Caco-2 (cell line): ENCODE measurements at regions not wholly inside any gene's neighbourhood (a gene's known extent, or its start where the extent isn't known, plus 50 kb on each side); places are given as distances from the start of the nearest gene placed in this dataset.

Experiments
- BruUV-seq: library from RNA; stranded (reverse); fragments of 400-500 nt; replicated peaks from 2 replicates; lab custom pipeline; 2021; lab: Mats Ljungman, UMichigan
- CTCF ChIA-PET: fragments of 300-600 bp; sonication (Branson Sonifier 250); formaldehyde crosslinking; loops from one replicate; lab custom pipeline; 2022; ENCODE audit warnings: antibody characterized with exemption; lab: Charles Lee
- POLR2A ChIA-PET: fragments of 300-600 bp; sonication (Branson Sonifier 250); formaldehyde crosslinking; loops from one replicate; lab custom pipeline; 2022; ENCODE audit warnings: antibody characterized with exemption; lab: Charles Lee
- DNase-seq, 2 experiments: peaks; one replicate each; pipeline versions ENCODE4 v3.0.0 to v3.0.0-alpha.2; 2020 to 2022
- H3K27me3 ChIP-seq: replicated peaks from 2 replicates; pipeline ENCODE4 v1.6.0; 2011; ENCODE audit warnings: low read length; ENCODE audit not compliant: control insufficient read depth, insufficient read depth
- H3K36me3 ChIP-seq: 2 replicates; pipeline ENCODE4 v1.5.1; 2011; ENCODE audit warnings: low read length; ENCODE audit not compliant: control insufficient read depth, insufficient read depth
- H3K4me1 ChIP-seq: fragments of 250-450 bp; sonication (Bioruptor Pico); 2 replicates; pipeline ENCODE4 v1.5.1; 2020; ENCODE audit warnings: mild to moderate bottlenecking
- H3K4me3 ChIP-seq: 2 replicates; pipeline ENCODE4 v1.5.1; 2011; ENCODE audit warnings: low read depth, mild to moderate bottlenecking, control low read depth, low read length
- H3K9me3 ChIP-seq: fragments of 250-450 bp; sonication (Bioruptor Pico); 2 replicates; pipeline ENCODE4 v1.5.1; 2020; ENCODE audit warnings: mild to moderate bottlenecking, moderate library complexity
- H3K27ac Mint-ChIP-seq: one replicate; pipeline ENCODE4 v1.8.0; 2022; ENCODE audit warnings: mixed read lengths; ENCODE audit not compliant: unreplicated experiment
- H3K27me3 Mint-ChIP-seq: one replicate; pipeline ENCODE4 v1.8.0; 2022; ENCODE audit warnings: mixed read lengths; ENCODE audit not compliant: insufficient read depth, unreplicated experiment
- H3K36me3 Mint-ChIP-seq: one replicate; pipeline ENCODE4 v1.8.0; 2022; ENCODE audit warnings: mild to moderate bottlenecking, mixed read lengths; ENCODE audit not compliant: insufficient read depth, unreplicated experiment
- H3K4me1 Mint-ChIP-seq: one replicate; pipeline ENCODE4 v1.8.0; 2022; ENCODE audit warnings: low read depth, mixed read lengths; ENCODE audit not compliant: unreplicated experiment
- H3K4me3 Mint-ChIP-seq: one replicate; pipeline ENCODE4 v1.8.0; 2022; ENCODE audit warnings: mild to moderate bottlenecking, moderate library complexity, mixed read lengths; ENCODE audit not compliant: unreplicated experiment
- H3K9me3 Mint-ChIP-seq: one replicate; pipeline ENCODE4 v1.8.0; 2022; ENCODE audit warnings: mixed read lengths; ENCODE audit not compliant: unreplicated experiment
- CTCF ChIP-seq, 2 experiments: fragments of 200-600 bp in 1 of 2; IDR thresholded peaks; 1 replicate in 1 of 2; 2 replicates in 1 of 2; pipeline versions ENCODE4 v1.5.1 to v1.8.0; 2011 to 2022; ENCODE audit warnings: antibody characterized with exemption in 1 of 2, control low read depth in 1 of 2, inconsistent platforms in 1 of 2, low read depth in 1 of 2, low read length in 1 of 2, mild to moderate bottlenecking in 1 of 2, moderate library complexity in 1 of 2; ENCODE audit not compliant: insufficient read depth in 1 of 2, severe bottlenecking in 1 of 2, unreplicated experiment in 1 of 2
- intact Hi-C: fragments of 100-400 bp; cut with micrococcal nuclease; formaldehyde crosslinking; loops from one replicate; pipeline ENCODE4 v1.10.0; 2022; ENCODE audit not compliant: unreplicated experiment

- Histone ChIP-seq H3K36me3 (no peaks in the 10 kb centered on the region), H3K9me3 (no peaks in the 10 kb centered on the region), H3K4me3 (no peak overlapping the region), H3K27me3 (no peaks in the 10 kb centered on the region), H3K4me1 (no peaks in the 10 kb centered on the region)
- ChIA-PET POLR2A (no interaction called here), CTCF (interaction anchor here (0.6 kb wide), 1 partner anchor 78 kb away, joined by 3 read pairs; no protein-coding TSS in a partner anchor)
- DNase-seq, result no peak
- H3K27me3 Mint-ChIP-seq, result no peaks in the 10 kb centered on the region
- BruUV-seq, result no TSS peak
- intact Hi-C loops, result no loop called here
- H3K4me1 Mint-ChIP-seq, result no peaks in the 10 kb centered on the region
- TF ChIP-seq CTCF (IDR thresholded peaks at IDR 0.05; ENCODE audit: insufficient read depth in 1 of 2, low read depth in 1 of 2, low read length in 1 of 2, severe bottlenecking in 1 of 2, unreplicated experiment in 1 of 2), result no peak
- H3K27ac Mint-ChIP-seq, result no peak overlapping the region
- H3K9me3 Mint-ChIP-seq, result no peaks in the 10 kb centered on the region
- H3K36me3 Mint-ChIP-seq, result no peaks in the 10 kb centered on the region
- no peak overlapping the region for H3K4me3 Mint-ChIP-seq
Observed at GRCh38 chr9:26426551-26427131, 466.0 kb downstream of the CAAP1 start.

GRCh38 chr9:26418480-26418879 lies 474.1 kb downstream of the CAAP1 start:
- ChIA-PET POLR2A (no interaction called here), CTCF (no interaction called here)
- no peak overlapping the region for H3K27ac Mint-ChIP-seq
- H3K36me3 ChIP-seq, result no peaks in the 10 kb centered on the region
- intact Hi-C loops, result no loop called here
- no peaks in the 10 kb centered on the region for H3K4me1 Mint-ChIP-seq
- no peaks in the 10 kb centered on the region for H3K9me3 ChIP-seq
- TF ChIP-seq CTCF (IDR thresholded peaks at IDR 0.05; ENCODE audit: insufficient read depth in 1 of 2, low read depth in 1 of 2, low read length in 1 of 2, severe bottlenecking in 1 of 2, unreplicated experiment in 1 of 2), result no peak
- no peaks in the 10 kb centered on the region for H3K9me3 Mint-ChIP-seq
- DNase-seq, result no peak
- H3K4me1 ChIP-seq, result no peaks in the 10 kb centered on the region
- H3K36me3 Mint-ChIP-seq, result no peaks in the 10 kb centered on the region
- H3K4me3 ChIP-seq, result no peak overlapping the region
- no peaks in the 10 kb centered on the region for H3K27me3 Mint-ChIP-seq
- no TSS peak for BruUV-seq
- no peak overlapping the region for H3K4me3 Mint-ChIP-seq
- H3K27me3 ChIP-seq, result no peaks in the 10 kb centered on the region

- H3K27ac Mint-ChIP-seq, result no peak overlapping the region
- H3K9me3 ChIP-seq, result no peaks in the 10 kb centered on the region
- no peaks in the 10 kb centered on the region for H3K4me1 ChIP-seq
- H3K27me3 ChIP-seq, result no peaks in the 10 kb centered on the region
- intact Hi-C loops, result no loop called here
- ChIA-PET POLR2A (no interaction called here), CTCF (no interaction called here)
- no peaks in the 10 kb centered on the region for H3K36me3 Mint-ChIP-seq
- H3K9me3 Mint-ChIP-seq, result no peaks in the 10 kb centered on the region
- H3K36me3 ChIP-seq, result no peaks in the 10 kb centered on the region
- H3K4me3 Mint-ChIP-seq, result no peak overlapping the region
- H3K4me3 ChIP-seq, result no peak overlapping the region
- no peak for DNase-seq
- TF ChIP-seq CTCF (IDR thresholded peaks at IDR 0.05; ENCODE audit: insufficient read depth in 1 of 2, low read depth in 1 of 2, low read length in 1 of 2, severe bottlenecking in 1 of 2, unreplicated experiment in 1 of 2), result no peak
- no peaks in the 10 kb centered on the region for H3K27me3 Mint-ChIP-seq
- H3K4me1 Mint-ChIP-seq, result no peaks in the 10 kb centered on the region
- BruUV-seq, result no TSS peak
Observed at GRCh38 chr9:26415528-26415927, 477.1 kb downstream of the CAAP1 start.
